Lung (tissue), 11 donors: ENCODE measurements at regions not wholly inside any gene's neighbourhood (a gene's known extent, or its start where the extent isn't known, plus 50 kb on each side); places are given as distances from the start of the nearest gene placed in this dataset.

ENCODE experiments used
- ATAC-seq: fragments of 200-7000 bp; cut with Tn5 transposase; one replicate; pipeline ENCODE4 v1.9.1; 2020; ENCODE audit warnings: moderate number of reproducible peaks; ENCODE audit not compliant: insufficient read depth, low FRiP score
- DNase-seq, 3 donors: peaks; one replicate each; pipeline ENCODE4 v3.0.0-alpha.2; 2013 to 2017
- H3K27ac ChIP-seq, 2 donors: one replicate each; pipeline ENCODE4 v1.5.1; 2013; ENCODE audit warnings: mild to moderate bottlenecking in 2 of 2, moderate library complexity in 2 of 2, control low read depth in 1 of 2, inconsistent platforms in 1 of 2, low read depth in 1 of 2, low read length in 1 of 2
- H3K27me3 ChIP-seq, 3 donors: one replicate each; pipeline ENCODE4 v1.5.1; 2013; ENCODE audit warnings: low read length in 2 of 3; ENCODE audit not compliant: control insufficient read depth in 3 of 3, insufficient read depth in 3 of 3
- H3K36me3 ChIP-seq, 4 donors: one replicate each; pipeline ENCODE4 v1.5.1; 2013; ENCODE audit warnings: low read length in 4 of 4, mild to moderate bottlenecking in 1 of 4, moderate library complexity in 1 of 4; ENCODE audit not compliant: control insufficient read depth in 4 of 4, insufficient read depth in 4 of 4
- H3K4me1 ChIP-seq, 5 donors: one replicate each; pipeline ENCODE4 v1.5.1; 2013; ENCODE audit warnings: low read length in 5 of 5, mild to moderate bottlenecking in 2 of 5, moderate library complexity in 1 of 5; ENCODE audit not compliant: control insufficient read depth in 5 of 5, insufficient read depth in 5 of 5
- H3K4me3 ChIP-seq: one replicate; pipeline ENCODE4 v1.5.1; 2013; ENCODE audit warnings: mild to moderate bottlenecking, control low read depth, moderate library complexity
- H3K9ac ChIP-seq, 2 donors: one replicate each; pipeline ENCODE4 v1.5.1; 2013; ENCODE audit warnings: low read length in 2 of 2, control low read depth in 1 of 2; ENCODE audit not compliant: insufficient read depth in 1 of 2
- H3K9me3 ChIP-seq, 4 donors: one replicate each; pipeline ENCODE4 v1.5.1; 2013; ENCODE audit warnings: low read length in 3 of 4, mild to moderate bottlenecking in 1 of 4, moderate library complexity in 1 of 4; ENCODE audit not compliant: control insufficient read depth in 4 of 4, insufficient read depth in 3 of 4
- CTCF ChIP-seq: IDR thresholded peaks from 2 replicates; pipeline ENCODE4 v1.5.1; 2012; ENCODE audit warnings: mild to moderate bottlenecking; ENCODE audit errors: control extremely low read depth, extremely low read depth
- WGBS, 2 donors: extraction: QIAGEN DNeasy Blood & Tissue Kit; methylation state at CpG; one replicate each; pipeline ENCODE4 v1.1.7; 2013; 5-methylcytosine and 5-hydroxymethylcytosine counted together
- donor health status: control.
- donor health status: control.
- donor health status: Bipolar disorder and iron deficiency.
- donor health status: healthy.
- donor health status: DM: yes; HTN: yes; CAD: no.

DNA sequence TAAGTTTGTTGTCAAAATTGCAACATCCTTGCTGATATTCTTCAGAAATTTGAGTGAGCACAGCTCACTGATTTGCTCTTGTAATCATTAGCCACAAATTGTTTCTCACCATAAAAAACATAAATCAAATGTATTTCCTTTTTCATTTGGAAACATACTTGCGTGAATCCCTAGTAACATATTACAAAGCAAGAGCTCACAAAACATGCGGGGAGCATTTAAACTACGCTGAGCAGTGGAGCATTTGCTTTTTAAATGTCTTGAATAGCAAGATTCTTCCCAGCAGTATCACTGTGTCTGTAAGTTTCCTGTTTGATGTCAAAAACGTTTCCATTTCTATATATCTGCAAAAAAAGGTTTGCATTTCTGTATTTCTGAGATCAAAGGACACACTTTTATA lies 788.3 kb upstream of the SALL3 start:
- TF ChIP-seq CTCF, result no peak

GRCh38 chr18:78192054-78192453 lies 787.6 kb upstream of the SALL3 start:
- no peaks in the 10 kb centered on the region for H3K27me3 ChIP-seq
- no peaks in the 10 kb centered on the region for H3K36me3 ChIP-seq
- no peak overlapping the region for H3K4me3 ChIP-seq
- peak; percentile 62 to 81 (median 68) for DNase-seq
- peaks cover 0 to 22% (median 0%) of the 10 kb centered on the region in 5 donors for H3K4me1 ChIP-seq
- no peak overlapping the region for H3K27ac ChIP-seq
- H3K9ac ChIP-seq, result no peak overlapping the region
- peaks cover 0 to 2% (median 0%) of the 10 kb centered on the region in 4 donors for H3K9me3 ChIP-seq
- ATAC-seq, result peak; percentile 62
- no peak for TF ChIP-seq CTCF
- 1 to 9% methylated on average over 1 of the region's 1 CpG for WGBS, 2 donors

More for the DNA sequence above, 788.3 kb upstream of the SALL3 start:
- peaks cover 0 to 20% (median 0%) of the 10 kb centered on the region in 5 donors for H3K4me1 ChIP-seq
- WGBS, 2 donors, result 60 to 70% methylated on average over 4 of the region's 4 CpGs
- no peak overlapping the region for H3K9ac ChIP-seq
- no peaks in the 10 kb centered on the region for H3K36me3 ChIP-seq
- no peaks in the 10 kb centered on the region for H3K27me3 ChIP-seq
- ATAC-seq, result no peak
- no peak for DNase-seq
- no peak overlapping the region for H3K27ac ChIP-seq
- no peak overlapping the region for H3K4me3 ChIP-seq
- peaks cover 0 to 2% (median 0%) of the 10 kb centered on the region in 4 donors for H3K9me3 ChIP-seq

DNA sequence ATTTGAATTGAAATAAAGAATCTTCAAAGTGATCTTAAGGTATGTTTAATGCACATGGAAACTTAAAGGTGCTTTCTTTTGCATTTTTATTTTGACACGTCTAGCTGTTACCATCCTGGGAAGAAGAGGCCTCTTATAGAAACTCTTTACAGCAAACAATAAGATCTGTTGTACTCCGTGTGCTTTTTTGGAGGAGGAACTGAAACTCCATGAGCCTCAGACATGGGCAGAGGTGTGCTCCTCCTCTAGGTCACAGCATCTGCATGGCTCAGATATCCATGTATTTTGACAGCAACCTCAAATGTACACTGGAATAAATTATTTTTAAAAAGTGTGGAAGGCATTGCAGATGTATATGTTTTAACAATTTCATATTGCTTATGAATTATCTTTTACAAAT lies 783.3 kb upstream of the SALL3 start:
- no peak overlapping the region for H3K4me3 ChIP-seq
- ATAC-seq (no peak), DNase-seq (no peak)
- H3K9ac ChIP-seq, result no peak overlapping the region
- H3K4me1 ChIP-seq, result peaks cover 0 to 36% (median 0%) of the 10 kb centered on the region in 5 donors
- H3K9me3 ChIP-seq, result no peaks in the 10 kb centered on the region
- H3K36me3 ChIP-seq, result no peaks in the 10 kb centered on the region
- 87 to 91% methylated on average over 2 of the region's 2 CpGs for WGBS, 2 donors
- no peaks in the 10 kb centered on the region for H3K27me3 ChIP-seq
- H3K27ac ChIP-seq, result no peak overlapping the region
- TF ChIP-seq CTCF, result no peak

GRCh38 chr18:78199002-78199401 lies 780.6 kb upstream of the SALL3 start:
- 66 to 84% methylated on average over 5 of the region's 5 CpGs for WGBS, 2 donors
- H3K36me3 ChIP-seq, result no peaks in the 10 kb centered on the region
- no peak for ATAC-seq
- no peak for TF ChIP-seq CTCF
- H3K9me3 ChIP-seq, result no peaks in the 10 kb centered on the region
- H3K9ac ChIP-seq, result no peak overlapping the region
- H3K4me3 ChIP-seq, result no peak overlapping the region
- DNase-seq, result no peak
- no peaks in the 10 kb centered on the region for H3K27me3 ChIP-seq
- H3K4me1 ChIP-seq, result peaks cover 0 to 28% (median 0%) of the 10 kb centered on the region in 5 donors
- no peak overlapping the region for H3K27ac ChIP-seq
